ENCODE measurements at regions not wholly inside any gene's neighbourhood (a gene's known extent, or its start where the extent isn't known, plus 50 kb on each side); places are given as distances from the start of the nearest gene placed in this dataset.
"Not testable (repeated sequence)": the region's sequence is repeated elsewhere in the genome, so short reads cannot be mapped to it uniquely, and the experiment has no call there.

- Mint-ChIP-seq H3K36me3 (ENCODE audit: low read depth) (no peaks in the 10 kb centered on the region), H3K9me3 (peaks cover 7% of the 10 kb centered on the region), H3K27me3 (ENCODE audit: insufficient read depth) (peaks cover 22% of the 10 kb centered on the region), H3K4me3 (no peak overlapping the region), H3K4me1 (no peaks in the 10 kb centered on the region), H3K27ac (no peak overlapping the region)
- Histone ChIP-seq H3K27ac (ENCODE audit: low read depth, low read length) (no peak overlapping the region), H3K4me1 (ENCODE audit: control insufficient read depth, insufficient read depth, low read length) (no peaks in the 10 kb centered on the region), H3K9ac (ENCODE audit: extremely low read depth, low read length, poor library complexity, severe bottlenecking) (no peak overlapping the region), H3K9me3 (ENCODE audit: control insufficient read depth, low read length) (no peaks in the 10 kb centered on the region), H3K4me3 (ENCODE audit: low read length) (no peak overlapping the region), H3K27me3 (ENCODE audit: control insufficient read depth, insufficient read depth, low read length, poor library complexity, severe bottlenecking) (no peaks in the 10 kb centered on the region), H3K36me3 (ENCODE audit: control insufficient read depth, insufficient read depth, low read length) (no peaks in the 10 kb centered on the region)
- WGBS, 2 experiments (ENCODE audit: insufficient coverage in 1 of 2, insufficient read length in 1 of 2) = 71 to 89% methylated on average over 1 to 2 of the region's 2 CpGs
- DNase-seq = peak; percentile 5
- TF ChIP-seq, protein P1, sequence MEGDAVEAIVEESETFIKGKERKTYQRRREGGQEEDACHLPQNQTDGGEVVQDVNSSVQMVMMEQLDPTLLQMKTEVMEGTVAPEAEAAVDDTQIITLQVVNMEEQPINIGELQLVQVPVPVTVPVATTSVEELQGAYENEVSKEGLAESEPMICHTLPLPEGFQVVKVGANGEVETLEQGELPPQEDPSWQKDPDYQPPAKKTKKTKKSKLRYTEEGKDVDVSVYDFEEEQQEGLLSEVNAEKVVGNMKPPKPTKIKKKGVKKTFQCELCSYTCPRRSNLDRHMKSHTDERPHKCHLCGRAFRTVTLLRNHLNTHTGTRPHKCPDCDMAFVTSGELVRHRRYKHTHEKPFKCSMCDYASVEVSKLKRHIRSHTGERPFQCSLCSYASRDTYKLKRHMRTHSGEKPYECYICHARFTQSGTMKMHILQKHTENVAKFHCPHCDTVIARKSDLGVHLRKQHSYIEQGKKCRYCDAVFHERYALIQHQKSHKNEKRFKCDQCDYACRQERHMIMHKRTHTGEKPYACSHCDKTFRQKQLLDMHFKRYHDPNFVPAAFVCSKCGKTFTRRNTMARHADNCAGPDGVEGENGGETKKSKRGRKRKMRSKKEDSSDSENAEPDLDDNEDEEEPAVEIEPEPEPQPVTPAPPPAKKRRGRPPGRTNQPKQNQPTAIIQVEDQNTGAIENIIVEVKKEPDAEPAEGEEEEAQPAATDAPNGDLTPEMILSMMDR (conservative IDR thresholded peaks at IDR 0.05) = no peak
Observed at GRCh38 chr1:157262422-157262821, 124.2 kb upstream of the ETV3 start.

- not testable (repeated sequence) for H3K4me3 ChIP-seq (ENCODE audit: low read length); H3K4me1 Mint-ChIP-seq; DNase-seq; H3K27me3 ChIP-seq (ENCODE audit: control insufficient read depth, insufficient read depth, low read length, poor library complexity, severe bottlenecking); H3K4me3 Mint-ChIP-seq; H3K9me3 ChIP-seq (ENCODE audit: control insufficient read depth, low read length); H3K27ac Mint-ChIP-seq; H3K36me3 Mint-ChIP-seq (ENCODE audit: low read depth); H3K9ac ChIP-seq (ENCODE audit: extremely low read depth, low read length, poor library complexity, severe bottlenecking); H3K36me3 ChIP-seq (ENCODE audit: control insufficient read depth, insufficient read depth, low read length); H3K27ac ChIP-seq (ENCODE audit: low read depth, low read length); H3K4me1 ChIP-seq (ENCODE audit: control insufficient read depth, insufficient read depth, low read length)
- H3K27me3 Mint-ChIP-seq (ENCODE audit: insufficient read depth) = peaks cover 16% of the 10 kb centered on the region
- peaks cover 38% of the 10 kb centered on the region for H3K9me3 Mint-ChIP-seq
- 70% methylated on average over 1 of the region's 3 CpGs; no CpG with 5 or more reads in 1 of the 2 experiments for WGBS, 2 experiments (ENCODE audit: insufficient coverage in 1 of 2, insufficient read length in 1 of 2)
Observed at GRCh38 chr1:157255891-157256290, 117.7 kb upstream of the ETV3 start.

GRCh38 chr1:157254183-157254582, 116.0 kb upstream of the ETV3 start:
- DNase-seq = peak; percentile 15
- not testable (repeated sequence) for H3K4me3 ChIP-seq (ENCODE audit: low read length); H3K4me1 Mint-ChIP-seq; H3K9me3 ChIP-seq (ENCODE audit: control insufficient read depth, low read length); H3K27me3 ChIP-seq (ENCODE audit: control insufficient read depth, insufficient read depth, low read length, poor library complexity, severe bottlenecking); H3K9ac ChIP-seq (ENCODE audit: extremely low read depth, low read length, poor library complexity, severe bottlenecking); H3K36me3 Mint-ChIP-seq (ENCODE audit: low read depth); H3K36me3 ChIP-seq (ENCODE audit: control insufficient read depth, insufficient read depth, low read length); H3K4me1 ChIP-seq (ENCODE audit: control insufficient read depth, insufficient read depth, low read length); H3K4me3 Mint-ChIP-seq; H3K27ac ChIP-seq (ENCODE audit: low read depth, low read length); H3K27ac Mint-ChIP-seq
- 80 to 84% methylated on average over 1 to 3 of the region's 3 CpGs for WGBS, 2 experiments (ENCODE audit: insufficient coverage in 1 of 2, insufficient read length in 1 of 2)
- Mint-ChIP-seq H3K9me3 (peaks cover 36% of the 10 kb centered on the region), H3K27me3 (ENCODE audit: insufficient read depth) (peaks cover 16% of the 10 kb centered on the region)

DNA sequence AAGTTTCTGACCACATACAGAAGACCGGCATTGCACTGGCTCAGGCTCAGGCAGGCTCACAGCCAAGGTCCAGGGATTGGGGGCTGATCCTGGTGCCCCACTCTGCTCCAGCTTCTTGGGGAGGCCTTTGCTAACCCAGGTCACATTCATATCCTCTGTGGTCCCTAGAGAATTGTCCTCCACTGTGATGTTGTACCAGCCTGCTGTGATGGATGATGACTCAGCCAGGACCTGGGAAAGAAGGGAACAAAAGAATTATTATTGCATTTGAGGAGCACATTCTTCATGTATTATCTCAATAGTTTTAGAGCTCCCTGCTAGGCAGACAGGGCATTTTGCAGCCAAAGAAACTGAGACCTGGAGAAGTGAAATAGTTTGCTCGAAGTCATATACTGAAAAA, 114.3 kb upstream of the ETV3 start:
- WGBS, 2 experiments (ENCODE audit: insufficient coverage in 1 of 2, insufficient read length in 1 of 2) = 90 to 100% methylated on average over 2 of the region's 2 CpGs
- TF ChIP-seq, protein P1 (conservative IDR thresholded peaks at IDR 0.05) = no peak
- no peaks in the 10 kb centered on the region for H3K36me3 Mint-ChIP-seq (ENCODE audit: low read depth)

More for the DNA sequence above, 114.3 kb upstream of the ETV3 start:
- Mint-ChIP-seq H3K27me3 (ENCODE audit: insufficient read depth) (peaks cover 14% of the 10 kb centered on the region), H3K4me3 (no peak overlapping the region), H3K27ac (no peak overlapping the region), H3K4me1 (no peaks in the 10 kb centered on the region), H3K9me3 (peaks cover 31% of the 10 kb centered on the region)
- no peaks in the 10 kb centered on the region for H3K27me3 ChIP-seq (ENCODE audit: control insufficient read depth, insufficient read depth, low read length, poor library complexity, severe bottlenecking)
- peaks cover 8% of the 10 kb centered on the region for H3K9me3 ChIP-seq (ENCODE audit: control insufficient read depth, low read length)
- H3K4me3 ChIP-seq (ENCODE audit: low read length) = no peak overlapping the region
- H3K9ac ChIP-seq (ENCODE audit: extremely low read depth, low read length, poor library complexity, severe bottlenecking) = no peak overlapping the region
- no peak overlapping the region for H3K27ac ChIP-seq (ENCODE audit: low read depth, low read length)
- peak; percentile 2 for DNase-seq
- H3K36me3 ChIP-seq (ENCODE audit: control insufficient read depth, insufficient read depth, low read length) = no peaks in the 10 kb centered on the region
- no peaks in the 10 kb centered on the region for H3K4me1 ChIP-seq (ENCODE audit: control insufficient read depth, insufficient read depth, low read length)

All from endodermal cell (in vitro differentiated cells).